Lower leg skin (tissue), 4 donors: ENCODE measurements at regions not wholly inside any gene's neighbourhood (a gene's known extent, or its start where the extent isn't known, plus 50 kb on each side); places are given as distances from the start of the nearest gene placed in this dataset.
A peak's percentile ranks its signal among the peaks of the same experiment; 100 is the strongest.

Source experiments
- DNase-seq, 2 donors: peaks; one replicate each; pipeline ENCODE4 v3.0.0-alpha.2; 2019; ENCODE audit warnings: low spot score in 2 of 2
- H3K4me3 ChIP-seq: fragments of 200-600 bp; sonication (generic); 2 replicates; pipeline ENCODE4 v1.5.1; 2017; ENCODE audit warnings: mild to moderate bottlenecking, low read depth; ENCODE audit not compliant: poor library complexity, severe bottlenecking
- POLR2A ChIP-seq, 2 donors: fragments of 450-650 bp; IDR thresholded peaks; one replicate each; pipeline ENCODE4 v1.6.1; 2016 to 2017; ENCODE audit warnings: antibody characterized with exemption in 2 of 2, mild to moderate bottlenecking in 1 of 2, moderate library complexity in 1 of 2
- WGBS, 2 donors: methylation state at CpG; one replicate each; pipeline ENCODE4 v1.1.5; 2018; 5-methylcytosine and 5-hydroxymethylcytosine counted together
- intact Hi-C: fragments of 100-400 bp; cut with DNase I; formaldehyde crosslinking; loops from one replicate; pipeline ENCODE4 v1.15.0; 2023; ENCODE audit warnings: low total_unique reads
- TF ChIP-seq, protein P1 (sequence below), 3 donors: fragments of 450-650 bp; IDR thresholded peaks; one replicate each; pipeline ENCODE4 v1.5.1; 2016; ENCODE audit warnings: antibody characterized with exemption in 3 of 3, mild to moderate bottlenecking in 3 of 3, moderate library complexity in 2 of 3

DNA sequence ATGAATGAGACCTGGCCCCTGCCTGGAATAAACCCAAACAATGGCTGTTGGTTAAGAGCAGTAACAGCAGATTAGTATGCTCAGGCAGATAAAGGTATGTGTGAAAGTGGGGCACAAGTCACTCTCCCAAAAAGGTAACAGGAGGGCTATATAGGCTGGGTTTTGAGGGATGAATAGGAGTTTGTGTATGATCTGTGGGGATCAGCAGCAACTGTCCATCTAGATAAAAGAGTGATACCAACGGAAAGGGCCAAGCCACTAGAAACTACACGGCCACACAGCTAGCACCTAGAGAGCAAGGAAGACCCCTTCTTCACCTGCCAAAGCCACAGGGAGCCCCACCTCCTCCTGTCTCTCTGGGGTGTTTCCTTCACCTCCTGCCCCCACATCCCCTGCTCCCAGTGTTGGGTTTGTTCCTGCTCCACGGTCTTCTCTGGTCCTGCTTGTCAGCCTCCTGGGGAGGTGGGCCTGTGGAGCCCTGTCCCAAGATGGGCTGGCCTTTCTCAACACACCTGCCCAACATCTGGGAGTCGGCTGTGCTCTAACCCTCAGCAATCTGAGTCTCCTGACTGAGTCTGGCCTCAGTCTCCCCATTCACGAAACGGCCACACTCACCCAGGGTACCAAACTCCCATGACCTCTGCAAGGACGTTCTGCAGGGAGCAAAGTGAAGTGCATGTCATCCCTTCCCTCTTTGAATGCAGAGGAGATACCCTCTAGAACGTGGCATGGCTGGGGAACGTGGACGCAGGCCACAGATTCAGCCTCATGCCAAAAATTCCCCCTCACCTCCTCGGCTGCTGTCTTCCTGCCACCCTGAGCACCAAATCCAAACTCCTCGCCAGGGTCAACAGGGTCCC lies 108.2 kb downstream of the NCOR2 start:
- WGBS, 2 donors, result 95 to 96% methylated on average over 12 of the region's 12 CpGs
- intact Hi-C loops, result no loop called here
- no peak for DNase-seq
- no peak overlapping the region for H3K4me3 ChIP-seq
- no peak for TF ChIP-seq POLR2A (IDR thresholded peaks at IDR 0.05)

DNA sequence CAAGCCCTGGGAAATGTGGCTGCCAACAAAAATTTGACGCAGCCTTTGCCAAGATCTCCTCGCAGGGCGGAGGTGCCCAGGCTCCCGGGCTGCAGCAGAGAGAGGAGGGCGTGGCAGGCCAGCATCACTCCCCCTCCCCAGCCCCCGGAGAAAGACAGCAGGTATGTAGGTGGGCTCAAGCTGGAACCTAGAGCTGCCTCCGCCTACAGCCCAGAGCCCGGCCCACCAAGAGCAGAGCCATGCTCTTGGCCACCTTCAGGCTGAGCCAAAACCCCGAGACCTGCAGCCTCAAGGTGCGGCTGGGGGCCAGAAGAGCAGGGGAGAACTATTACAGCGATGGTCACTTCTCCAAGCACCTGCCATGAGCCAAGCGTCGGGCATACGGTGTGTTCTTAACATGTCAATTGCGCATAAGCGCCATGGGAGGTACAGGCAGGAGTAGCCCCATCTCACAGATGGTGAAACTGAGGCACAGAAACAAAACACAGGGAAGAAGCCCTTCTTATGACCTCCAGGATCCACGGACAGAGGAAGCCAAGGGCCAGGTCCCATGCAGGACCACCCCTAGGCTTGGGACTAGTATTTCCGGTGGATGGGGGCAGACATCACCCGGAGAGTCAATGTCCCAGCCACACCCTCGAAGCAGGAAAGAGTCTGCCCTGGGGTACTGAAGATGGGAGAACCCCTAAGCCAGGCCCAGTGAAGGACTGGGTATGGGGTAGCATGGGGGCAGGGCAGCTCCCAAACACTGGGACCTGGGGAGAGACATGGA lies 109.0 kb downstream of the NCOR2 start:
- DNase-seq, result no peak
- intact Hi-C loops, result no loop called here
- TF ChIP-seq POLR2A (IDR thresholded peaks at IDR 0.05), result no peak
- TF ChIP-seq, protein P1, sequence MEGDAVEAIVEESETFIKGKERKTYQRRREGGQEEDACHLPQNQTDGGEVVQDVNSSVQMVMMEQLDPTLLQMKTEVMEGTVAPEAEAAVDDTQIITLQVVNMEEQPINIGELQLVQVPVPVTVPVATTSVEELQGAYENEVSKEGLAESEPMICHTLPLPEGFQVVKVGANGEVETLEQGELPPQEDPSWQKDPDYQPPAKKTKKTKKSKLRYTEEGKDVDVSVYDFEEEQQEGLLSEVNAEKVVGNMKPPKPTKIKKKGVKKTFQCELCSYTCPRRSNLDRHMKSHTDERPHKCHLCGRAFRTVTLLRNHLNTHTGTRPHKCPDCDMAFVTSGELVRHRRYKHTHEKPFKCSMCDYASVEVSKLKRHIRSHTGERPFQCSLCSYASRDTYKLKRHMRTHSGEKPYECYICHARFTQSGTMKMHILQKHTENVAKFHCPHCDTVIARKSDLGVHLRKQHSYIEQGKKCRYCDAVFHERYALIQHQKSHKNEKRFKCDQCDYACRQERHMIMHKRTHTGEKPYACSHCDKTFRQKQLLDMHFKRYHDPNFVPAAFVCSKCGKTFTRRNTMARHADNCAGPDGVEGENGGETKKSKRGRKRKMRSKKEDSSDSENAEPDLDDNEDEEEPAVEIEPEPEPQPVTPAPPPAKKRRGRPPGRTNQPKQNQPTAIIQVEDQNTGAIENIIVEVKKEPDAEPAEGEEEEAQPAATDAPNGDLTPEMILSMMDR (IDR thresholded peaks at IDR 0.05), result no peak
- no peak overlapping the region for H3K4me3 ChIP-seq
- 70% methylated on average over 19 to 20 of the region's 20 CpGs for WGBS, 2 donors

DNA sequence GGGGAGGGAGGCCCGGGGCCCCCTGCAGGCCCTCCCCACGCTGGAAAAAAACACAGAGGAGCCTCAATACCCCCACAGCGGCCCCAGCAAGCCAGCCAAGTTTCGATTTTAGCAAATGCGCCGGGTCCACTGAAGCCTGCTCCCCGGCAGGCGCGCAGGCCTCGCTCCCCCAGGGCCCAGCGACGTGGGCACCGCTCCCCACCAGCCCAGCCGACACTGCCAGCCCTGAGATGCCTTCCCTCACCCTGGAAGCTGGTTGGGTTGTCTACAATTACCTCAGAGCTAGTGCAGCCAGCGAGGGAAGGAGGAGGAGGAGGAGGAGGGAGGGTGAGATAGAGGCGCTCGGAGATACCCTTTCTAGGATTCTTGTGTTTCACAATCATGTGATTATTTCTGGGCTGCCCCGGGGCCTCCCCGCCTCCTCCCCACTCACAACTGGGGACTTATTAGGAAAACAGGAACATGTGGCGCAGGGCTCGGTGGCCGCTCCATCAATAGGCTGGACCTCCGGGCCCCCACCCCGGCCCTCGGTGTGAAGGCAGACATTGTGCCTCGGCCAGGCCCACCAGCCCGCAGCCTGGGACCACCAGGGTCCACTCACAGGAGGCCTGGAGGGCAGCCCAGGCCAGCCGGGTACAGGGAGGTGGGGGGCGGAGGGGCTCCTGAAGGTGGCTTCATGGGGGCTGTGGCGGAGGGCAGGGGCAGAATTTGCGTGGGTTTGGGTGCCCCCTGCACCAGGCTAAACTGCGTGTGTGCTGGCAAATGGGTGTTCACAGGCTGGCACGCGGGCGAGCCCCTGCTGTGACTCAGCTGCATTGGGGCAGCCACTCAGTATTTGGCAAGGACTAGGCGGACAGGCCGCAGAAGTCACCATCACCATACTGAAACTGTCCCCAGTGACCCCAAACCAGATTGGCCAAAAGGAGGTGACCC lies 109.9 kb downstream of the NCOR2 start:
- intact Hi-C loops, result no loop called here
- H3K4me3 ChIP-seq, result no peak overlapping the region
- TF ChIP-seq, protein P1 (IDR thresholded peaks at IDR 0.05), result no peak
- no peak for TF ChIP-seq POLR2A (IDR thresholded peaks at IDR 0.05)
- WGBS, 2 donors, result 29 to 30% methylated on average over 26 to 32 of the region's 37 CpGs
- DNase-seq, result peak; percentile 89 to 97

DNA sequence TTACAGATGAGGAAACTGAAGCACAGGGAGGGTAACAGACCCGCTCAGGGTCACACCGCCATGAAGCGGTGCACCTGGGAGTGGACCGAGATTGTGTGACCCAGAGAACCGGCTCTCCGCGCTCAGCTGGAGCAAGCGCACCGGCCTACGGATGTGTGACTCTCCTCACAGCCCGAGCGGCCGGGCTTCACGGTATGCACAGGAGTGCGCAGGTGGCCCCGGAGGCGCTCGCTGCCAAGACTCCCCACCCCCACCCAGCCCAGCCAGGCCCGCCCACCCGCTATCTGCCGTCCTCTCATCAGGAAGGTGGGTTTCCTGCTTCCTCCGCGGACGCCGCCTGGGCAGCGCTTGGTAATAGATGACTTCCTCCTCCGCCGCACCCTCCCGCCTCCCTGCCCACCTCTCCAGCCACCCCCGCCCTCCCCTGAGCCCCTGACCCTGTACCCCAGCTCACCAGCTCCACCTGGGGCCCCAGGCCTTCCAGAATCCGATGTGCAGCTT lies 110.7 kb downstream of the NCOR2 start:
- 86 to 89% methylated on average over 12 to 31 of the region's 31 CpGs for WGBS, 2 donors
- no peak for DNase-seq
- H3K4me3 ChIP-seq, result no peak overlapping the region
- TF ChIP-seq, protein P1 (IDR thresholded peaks at IDR 0.05), result no peak
- TF ChIP-seq POLR2A (IDR thresholded peaks at IDR 0.05), result no peak
- intact Hi-C loops, result no loop called here

DNA sequence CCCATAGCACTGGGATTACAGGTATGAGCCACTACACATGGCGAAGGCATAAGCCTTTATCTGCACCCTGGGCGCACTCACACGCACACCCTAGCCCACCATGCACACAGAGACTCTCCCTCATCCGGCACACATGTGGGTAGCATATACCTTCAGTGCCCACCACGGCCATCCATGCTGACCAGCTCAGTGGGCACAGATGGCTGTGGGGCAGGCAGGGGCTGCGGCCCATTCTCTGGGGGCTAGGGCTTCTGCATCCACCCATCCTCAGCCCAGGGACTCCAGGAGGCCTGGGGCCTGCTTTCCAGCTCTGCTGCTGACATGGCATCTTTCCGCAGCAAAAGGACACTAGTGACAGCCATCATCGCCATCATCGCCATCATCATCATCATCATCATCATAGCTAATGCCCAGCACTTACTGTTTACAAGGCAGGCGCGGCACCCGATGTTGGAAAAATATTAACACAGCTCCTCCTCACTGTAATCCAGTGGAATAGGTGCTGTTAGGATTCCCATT lies 111.2 kb downstream of the NCOR2 start:
- DNase-seq, result no peak
- no peak overlapping the region for H3K4me3 ChIP-seq
- intact Hi-C loops, result no loop called here
- TF ChIP-seq, protein P1 (IDR thresholded peaks at IDR 0.05), result no peak
- TF ChIP-seq POLR2A (IDR thresholded peaks at IDR 0.05), result no peak
- 95 to 97% methylated on average over 11 of the region's 12 CpGs for WGBS, 2 donors
